ENCODE measurements at regions not wholly inside any gene's neighbourhood (a gene's known extent, or its start where the extent isn't known, plus 50 kb on each side); places are given as distances from the start of the nearest gene placed in this dataset.
"Not testable (repeated sequence)": the region's sequence is repeated elsewhere in the genome, so short reads cannot be mapped to it uniquely, and the experiment has no call there.

DNA sequence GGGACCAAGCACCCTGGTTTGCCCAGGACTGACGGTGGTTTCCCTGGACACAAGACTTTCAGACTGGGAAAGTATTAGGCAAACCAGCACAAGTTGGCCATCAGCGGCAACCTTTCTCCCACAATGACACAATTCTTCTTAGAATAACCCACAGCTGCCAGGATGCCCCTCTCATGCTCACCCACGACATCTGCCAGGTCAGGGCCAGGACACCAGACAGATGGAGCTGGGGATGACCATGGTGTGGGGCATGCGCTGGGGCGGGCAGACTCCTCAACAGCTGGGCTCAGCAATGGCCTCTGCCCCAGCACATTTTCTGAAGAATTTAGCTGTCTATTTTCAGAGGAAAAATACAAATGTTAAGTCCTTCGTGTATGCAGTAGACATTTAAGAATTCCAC is 226.4 kb downstream of the FNDC1 start:
- no peak for DNase-seq

DNA sequence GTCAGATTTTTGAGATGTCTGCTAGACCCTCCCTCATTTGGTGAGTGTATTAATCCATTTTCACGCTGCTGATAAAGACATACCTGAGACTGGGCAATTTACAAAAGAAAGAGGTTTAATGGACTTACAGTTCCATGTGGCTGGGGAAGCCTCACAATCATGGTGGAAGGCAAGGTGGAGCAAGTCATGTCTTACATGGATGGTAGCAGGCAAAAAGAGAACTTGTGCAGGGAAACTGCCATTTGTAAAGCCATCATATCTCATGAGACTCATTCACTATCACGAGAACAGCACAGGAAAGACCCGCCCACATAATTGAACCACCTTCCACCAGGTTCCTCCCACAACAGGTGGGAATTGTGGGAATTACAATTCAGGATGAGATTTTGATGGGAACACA is 223.5 kb downstream of the FNDC1 start:
- DNase-seq, result not testable (repeated sequence)

DNA sequence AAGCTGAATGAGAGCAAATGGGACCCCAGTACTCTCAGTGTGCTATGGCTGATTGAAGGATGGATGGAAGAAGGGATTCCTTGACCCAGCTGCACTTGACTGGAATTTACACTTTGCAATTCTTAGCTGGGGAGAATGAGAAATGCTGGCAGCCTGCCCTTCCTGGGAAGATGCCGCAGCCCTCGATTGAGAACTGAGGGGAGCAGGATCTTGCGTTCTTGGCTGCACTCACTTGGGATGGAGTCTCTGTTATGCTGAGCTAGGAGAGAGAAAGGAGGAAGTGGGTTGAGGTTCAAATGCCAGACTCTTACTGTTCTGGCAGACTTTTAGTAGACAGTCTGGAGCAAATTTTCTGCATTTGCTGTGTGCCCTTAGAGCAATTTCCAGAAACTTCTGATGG is 221.2 kb downstream of the FNDC1 start:
- DNase-seq, result peak; percentile 79

DNA sequence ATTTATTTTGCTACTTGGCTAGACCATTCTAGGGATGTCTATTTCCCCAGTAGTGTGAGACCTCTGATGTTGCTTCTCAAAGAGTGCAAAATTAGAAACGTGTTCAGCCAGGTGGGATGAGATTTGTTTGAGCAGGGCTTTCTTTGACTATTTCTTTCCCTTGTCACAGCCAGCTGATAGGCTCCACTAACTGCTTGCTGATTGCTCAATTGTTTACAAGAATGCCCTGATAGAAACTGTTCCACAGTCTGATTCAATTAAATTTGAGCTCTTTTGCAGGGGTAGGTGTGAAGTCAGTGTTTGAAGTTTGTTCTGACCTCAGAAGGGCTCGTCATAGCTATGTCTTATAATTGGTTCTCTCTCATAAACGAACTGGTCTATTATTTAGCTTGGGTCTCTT is 220.5 kb downstream of the FNDC1 start:
- DNase-seq, result no peak

DNA sequence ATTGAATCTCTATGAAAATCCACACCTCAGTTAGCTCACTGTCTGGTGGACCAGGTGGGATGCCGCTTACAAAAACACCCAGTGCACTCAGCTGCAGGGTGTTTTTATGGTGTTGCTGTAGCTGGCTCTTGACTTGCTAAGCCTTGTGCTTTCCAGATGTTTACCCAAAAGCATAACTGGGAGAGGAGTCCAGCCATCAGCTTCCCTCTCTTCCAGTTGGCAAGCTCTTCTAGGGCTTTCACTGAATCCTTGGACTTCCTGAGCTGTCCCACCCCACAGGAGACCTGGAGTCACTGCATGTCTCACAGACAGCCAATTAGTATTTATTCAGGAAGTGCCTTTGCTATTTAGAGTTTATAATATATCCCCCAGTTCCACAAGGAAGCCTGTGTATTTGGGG is 210.9 kb downstream of the FNDC1 start:
- DNase-seq, result no peak

DNA sequence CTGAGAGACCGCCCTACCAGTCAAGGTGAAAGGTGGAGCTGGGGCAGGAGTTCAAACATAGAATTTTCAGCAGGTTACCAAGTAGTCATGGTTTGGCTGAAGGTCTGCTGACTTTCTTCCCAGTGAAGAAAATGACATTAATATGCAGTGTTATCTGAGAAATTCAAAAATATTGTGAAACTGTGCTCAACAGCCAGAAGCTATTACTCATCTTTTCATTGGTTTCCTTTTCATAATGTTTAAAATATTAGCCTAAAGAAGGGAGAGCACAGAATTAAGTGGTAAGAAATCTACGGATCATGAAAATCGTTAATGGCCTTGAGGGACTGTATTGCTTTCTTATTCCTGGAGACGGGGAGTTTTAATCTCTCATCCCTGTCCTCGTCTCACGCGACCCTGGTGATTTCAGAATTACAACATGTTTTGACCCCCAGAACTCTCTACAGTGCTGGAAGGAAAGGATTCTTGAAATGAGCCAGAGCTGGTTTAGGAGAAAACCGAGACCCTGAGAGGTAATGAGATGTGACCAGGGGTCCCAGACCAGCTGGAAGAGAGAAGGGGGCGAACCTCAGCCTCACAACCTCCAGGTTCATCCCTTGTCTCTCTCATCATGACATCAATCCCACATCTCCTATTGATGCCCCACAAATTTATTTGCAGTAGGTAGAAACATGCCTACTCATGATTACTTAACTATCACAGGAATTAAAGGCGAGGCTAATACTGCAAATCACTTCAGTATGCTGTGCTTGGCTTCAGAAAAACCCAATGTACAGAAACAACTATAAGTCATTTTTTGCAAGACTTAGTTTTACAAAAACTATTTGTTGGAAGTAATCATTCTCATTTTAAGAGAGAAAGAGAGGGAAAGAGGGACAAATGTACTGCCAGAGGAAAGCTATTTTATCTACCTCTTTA is 209.5 kb downstream of the FNDC1 start:
- peak; percentile 57 for DNase-seq

DNA sequence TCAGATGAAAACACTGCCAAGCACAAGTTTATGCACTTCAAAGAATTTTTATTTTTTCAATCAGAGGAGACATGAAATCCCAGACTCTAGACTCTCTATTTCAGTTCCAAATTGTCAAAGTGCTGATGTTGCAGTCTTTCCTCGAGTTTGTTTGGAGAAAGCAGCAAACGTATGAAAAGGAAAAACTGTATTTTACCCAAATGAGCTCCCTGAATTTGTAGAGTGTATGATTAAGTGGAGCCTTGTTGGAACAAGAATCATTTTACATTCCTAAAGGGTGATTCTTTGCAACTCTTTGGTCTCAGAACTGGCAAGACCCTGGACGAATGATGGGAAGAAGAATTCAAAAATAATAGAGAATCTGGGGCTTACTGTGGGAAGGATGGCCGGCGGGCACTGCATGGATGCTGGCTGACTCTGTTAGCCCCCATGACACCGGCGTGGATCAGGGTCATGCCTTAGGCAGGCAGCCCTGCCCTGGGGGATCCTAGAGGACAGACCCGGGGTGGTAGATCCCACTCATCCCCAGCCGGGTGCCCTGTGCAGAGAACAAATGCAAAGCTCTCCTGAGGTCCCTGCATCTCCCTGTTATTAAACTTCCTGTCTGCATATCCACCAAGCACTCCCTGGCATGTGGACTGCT is 207.4 kb downstream of the FNDC1 start:
- peak; percentile 52 for DNase-seq

DNA sequence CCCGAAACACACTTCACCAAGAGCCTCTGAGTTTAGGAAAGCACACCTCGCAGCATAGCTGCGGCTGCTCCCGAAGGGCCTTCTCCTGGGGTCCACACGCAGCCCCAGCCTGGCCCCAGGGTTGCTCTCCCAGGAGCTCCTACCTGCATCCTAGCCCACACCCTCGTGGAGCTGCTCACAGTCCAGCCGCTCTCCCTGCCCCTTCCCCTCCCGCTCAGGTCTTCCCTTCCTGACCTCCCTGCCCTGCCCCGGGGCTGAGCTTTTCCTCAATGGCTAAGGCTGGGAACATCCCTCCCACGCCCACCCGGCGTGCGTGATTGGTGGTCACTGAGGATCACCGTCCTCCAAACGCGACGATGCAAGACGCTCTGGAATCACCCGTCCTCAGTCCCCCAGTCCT is 205.8 kb downstream of the FNDC1 start:
- no peak for DNase-seq

DNA sequence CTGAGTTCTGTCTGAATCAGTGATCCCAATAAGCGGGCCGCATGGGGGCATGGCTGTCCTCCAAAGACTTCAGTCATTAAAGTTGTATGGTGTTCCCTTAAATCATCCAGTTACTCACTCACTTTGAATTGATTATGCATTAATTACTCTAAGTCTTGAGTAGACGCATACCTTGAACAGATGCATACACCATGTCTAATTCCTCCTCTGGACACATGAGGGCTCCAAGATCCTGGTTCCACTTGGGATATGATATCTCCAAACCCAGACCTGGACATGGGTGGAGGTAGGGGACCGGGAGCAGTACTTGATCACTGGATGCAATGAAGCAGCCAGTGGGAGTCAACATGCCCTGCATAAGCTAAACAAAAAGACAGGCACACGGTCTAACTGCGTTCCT is 204.5 kb downstream of the FNDC1 start:
- DNase-seq, result no peak

DNA sequence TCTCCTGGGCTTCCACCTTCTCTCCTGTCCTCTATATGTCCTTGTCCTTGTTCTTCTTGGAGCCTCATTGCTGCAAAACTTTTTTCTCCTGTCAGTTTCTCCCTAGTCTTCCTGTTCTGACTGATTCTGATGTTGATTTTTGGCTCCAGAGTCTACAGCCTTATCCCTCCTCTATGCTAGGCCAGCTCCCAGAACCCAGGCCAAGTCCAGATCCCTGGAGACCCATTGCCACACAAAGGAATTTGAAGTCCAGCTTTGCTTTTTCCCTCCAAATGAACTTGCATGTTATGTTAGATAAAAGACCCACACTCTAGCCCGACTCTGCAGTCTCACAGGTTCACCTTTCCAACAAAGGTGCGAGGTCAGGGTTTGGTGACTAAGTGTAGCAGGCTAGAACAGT is 203.1 kb downstream of the FNDC1 start:
- DNase-seq, result no peak

DNA sequence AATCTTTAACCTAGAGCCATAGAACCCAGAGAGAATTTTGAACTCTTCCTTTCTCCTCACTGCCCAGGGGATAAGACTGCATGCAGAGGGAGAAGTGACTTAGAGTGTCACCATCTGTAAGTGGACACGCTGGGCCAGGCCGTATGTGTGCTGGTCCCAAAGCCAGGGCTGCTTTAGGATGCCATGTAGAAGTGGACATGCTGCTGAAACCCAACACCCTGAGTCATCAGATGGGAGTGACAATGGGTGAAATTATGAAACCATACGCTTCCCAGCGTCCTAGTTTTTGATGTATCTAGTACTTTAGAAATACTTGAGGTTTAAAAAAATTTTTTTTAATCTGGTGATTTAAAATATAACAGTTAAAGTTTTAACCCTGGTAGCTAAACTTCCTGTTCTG is 191.1 kb downstream of the FNDC1 start:
- DNase-seq, result peak; percentile 48

DNA sequence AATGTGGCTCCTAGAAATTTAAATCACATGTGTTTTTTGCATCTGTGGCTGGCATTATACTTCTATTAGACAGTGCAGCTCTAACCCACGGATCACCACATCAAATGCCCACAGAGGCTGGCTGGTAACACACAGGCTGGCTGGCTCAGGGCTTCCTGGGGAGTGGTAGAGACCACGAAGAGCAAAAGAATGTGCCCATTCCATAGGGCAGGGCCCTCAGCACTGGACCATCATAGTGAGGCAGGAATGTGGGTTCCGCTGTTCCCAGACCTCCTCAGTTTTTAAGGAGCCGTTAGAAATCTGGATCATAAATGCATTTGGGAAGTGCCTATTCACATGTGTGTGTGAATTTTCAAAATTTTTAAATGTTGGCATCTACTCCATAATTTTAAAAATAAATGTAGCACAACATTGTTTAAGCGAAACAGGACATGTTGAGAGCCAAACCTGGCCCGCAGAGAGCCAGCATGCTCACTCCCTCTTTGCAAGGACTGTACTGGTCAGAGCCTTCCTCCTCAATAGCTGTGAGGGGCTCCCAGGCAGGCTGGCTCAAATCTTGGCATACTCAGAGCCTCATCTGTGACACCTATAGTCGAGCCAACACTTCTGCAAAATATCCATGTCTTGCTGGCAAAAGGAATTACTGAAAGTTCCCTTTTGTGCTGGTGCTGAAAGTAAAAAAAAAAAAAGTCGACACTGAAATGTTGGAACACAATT is 190.5 kb downstream of the FNDC1 start:
- peak; percentile 72 for DNase-seq

DNA sequence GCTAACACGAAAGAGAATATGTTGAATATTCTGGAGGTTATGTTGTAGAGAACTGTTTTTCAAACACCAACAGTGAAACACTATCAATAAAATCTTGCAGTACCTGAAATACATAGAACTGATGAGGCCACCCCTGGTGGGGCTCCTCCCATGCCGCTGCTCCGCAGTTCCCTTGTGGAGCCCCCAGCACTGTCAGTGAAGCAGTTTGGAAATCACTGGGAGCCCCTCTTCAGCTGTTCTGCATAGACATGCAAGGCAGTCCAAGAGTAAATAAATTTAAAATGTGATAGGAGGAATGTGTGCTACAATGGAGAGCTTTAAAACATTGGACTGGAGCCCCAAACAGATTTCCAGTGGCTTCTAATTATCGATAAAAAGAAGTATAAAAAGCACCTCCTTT is 189.4 kb downstream of the FNDC1 start:
- no peak for DNase-seq

DNA sequence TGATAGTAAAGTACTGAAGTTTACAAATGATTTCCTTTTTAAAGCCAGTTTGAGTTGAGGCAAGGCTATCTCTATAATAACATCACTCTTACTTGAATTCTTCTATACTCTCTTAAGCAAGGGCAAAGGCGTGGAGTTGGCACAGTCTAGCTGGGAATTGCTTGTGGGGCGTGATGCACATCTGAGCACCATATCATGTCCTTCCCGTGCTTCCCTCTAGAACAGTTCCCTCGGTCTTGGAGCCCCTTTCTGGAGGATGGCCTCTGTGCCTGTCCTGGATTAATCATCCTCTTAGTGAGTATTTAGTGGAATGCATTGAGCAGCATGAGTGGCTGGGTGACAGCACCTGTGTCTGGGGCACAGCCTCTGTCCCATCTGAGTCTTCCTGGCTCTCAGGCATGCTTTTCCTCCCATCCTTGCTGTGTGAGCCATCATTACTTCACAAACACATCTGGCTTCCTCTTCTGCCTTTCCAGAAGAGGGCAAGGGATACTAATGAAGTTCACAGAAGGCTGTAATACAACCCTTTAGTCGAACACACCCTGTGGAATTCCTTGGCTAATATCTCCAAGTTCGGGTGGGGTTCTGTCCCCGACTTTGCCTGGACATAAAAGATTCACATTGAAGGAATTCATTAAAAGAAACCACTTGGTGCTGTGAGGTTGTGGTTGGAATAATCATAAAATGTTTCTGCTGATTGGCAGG is 188.2 kb downstream of the FNDC1 start:
- DNase-seq, result no peak

DNA sequence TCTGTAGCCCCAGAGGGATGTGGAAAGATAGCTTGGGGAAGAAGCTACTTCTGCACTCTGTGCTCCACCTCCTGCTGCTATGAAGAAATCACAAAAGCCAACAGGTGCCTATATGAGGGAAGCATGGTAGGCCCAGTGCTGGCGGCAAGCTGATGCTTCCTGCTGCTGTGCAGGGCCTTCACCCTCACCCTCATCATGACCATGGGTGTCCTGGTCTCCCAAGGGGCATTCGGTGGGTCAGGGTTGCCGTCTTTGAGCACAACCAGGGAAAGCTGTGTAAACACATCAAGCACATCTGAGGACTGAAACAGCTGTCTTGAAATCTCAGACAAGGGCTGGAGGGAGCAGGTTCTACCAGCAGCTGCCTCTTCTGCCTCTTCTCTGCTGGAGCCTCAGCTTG is 184.0 kb downstream of the FNDC1 start:
- no peak for DNase-seq

DNA sequence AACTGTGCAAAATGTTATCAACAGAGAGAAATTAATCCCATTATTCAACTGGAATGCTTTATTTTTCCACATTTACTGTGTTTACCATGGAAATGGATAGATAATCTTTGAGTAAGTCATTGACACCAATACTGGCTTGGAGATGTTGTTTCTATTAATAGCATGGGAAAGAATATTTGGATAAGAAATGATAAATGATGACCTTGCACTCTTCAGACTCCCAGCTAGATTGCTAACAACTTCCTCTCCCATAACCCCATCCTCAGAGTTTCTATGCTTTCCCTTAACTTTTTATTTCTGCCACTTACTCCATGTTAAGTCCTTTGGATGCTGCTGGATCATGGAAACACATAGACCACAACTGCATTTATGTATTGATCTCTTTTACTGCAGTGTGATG is 182.5 kb downstream of the FNDC1 start:
- DNase-seq, result no peak

DNA sequence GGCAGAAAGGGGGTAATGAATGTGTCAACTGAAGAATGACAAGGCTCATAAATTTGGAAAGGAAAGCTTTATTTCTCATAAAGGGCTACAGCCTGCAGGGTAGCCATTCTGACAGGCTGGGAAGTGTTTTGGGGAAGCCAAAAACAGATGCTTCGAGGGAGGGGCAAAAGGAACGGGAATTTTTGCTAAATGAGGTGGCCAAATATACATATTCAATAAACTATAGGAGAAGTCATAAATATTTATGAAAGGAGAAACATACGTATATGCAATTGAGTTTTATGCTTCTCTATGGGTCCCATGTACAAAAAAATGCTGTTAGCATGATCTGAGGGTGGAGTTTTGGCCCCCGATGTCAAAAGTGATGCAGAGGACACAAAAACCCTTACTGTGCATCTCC is 180.7 kb downstream of the FNDC1 start:
- DNase-seq, result no peak

DNA sequence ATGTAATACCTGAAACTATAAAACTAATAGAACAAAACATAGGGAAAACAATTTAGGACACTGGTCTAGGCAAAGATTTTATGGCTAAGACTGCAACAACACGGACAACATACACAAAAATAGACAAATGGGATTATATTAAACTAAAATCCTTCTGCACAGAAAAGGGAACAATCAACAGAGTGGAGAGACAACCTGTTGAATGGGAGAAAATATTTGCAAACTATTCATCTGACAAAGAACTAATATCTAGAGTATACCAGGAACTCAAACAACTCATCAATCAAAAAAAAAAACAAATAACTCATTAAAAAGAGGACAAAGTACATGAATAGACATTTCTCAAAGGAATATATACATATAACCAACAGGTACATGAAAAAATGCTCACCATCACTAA is 174.5 kb downstream of the FNDC1 start:
- no peak for DNase-seq

DNA sequence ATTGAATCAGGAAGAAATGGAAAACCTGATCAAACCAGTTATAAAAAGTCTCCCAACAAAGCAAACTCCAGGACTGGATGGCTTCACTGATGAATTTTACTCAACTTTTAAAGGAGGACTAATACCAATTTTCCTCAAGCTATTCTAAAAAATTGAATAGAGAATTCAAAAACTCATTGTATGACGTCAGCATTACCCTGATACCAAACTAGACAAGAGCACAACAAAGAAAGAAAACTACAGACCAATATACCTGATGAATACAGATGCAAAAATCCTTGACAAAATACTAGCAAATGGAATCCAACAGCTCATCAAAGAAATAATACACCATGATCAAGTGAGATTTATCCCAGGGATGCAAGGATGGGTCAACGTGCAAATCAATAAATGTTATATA is 172.9 kb downstream of the FNDC1 start:
- no peak for DNase-seq

DNA sequence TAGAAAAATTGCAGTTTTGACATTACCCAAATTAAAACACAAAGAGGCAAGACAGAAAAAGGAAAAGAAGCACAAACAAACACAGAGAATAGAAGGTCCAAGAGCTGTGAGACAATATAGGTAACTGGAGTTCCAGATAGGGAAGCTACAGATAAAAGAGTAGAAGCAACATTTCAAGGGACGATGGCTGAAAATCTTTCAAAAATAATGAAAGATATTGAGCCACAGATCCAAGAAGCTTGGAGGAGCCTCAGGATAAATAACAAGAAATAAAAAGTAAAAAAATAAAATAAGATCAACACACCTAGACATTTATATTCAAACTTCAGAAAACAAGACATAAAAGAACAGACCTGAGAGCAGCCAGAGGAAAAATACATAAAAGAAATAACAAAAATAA is 164.9 kb downstream of the FNDC1 start:
- DNase-seq, result no peak

DNA sequence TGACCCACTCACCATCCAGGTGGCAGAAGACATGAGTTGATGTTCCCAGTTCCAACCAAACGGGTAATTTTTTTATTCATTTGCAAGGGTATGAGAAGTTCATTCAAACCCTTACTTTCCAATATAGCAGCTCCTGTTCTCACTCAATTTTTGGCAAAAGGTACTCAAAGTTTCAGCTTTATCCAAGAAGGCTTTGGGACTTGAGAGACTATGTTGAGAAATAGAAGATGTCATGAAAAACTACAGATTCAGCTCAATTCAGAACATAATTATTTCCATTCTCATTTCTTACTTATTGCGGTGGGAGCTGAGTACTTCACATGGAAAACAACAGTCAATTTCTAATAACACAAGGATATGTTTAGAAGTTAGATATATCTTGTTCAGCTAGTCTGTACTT is 162.3 kb downstream of the FNDC1 start:
- DNase-seq, result no peak

DNA sequence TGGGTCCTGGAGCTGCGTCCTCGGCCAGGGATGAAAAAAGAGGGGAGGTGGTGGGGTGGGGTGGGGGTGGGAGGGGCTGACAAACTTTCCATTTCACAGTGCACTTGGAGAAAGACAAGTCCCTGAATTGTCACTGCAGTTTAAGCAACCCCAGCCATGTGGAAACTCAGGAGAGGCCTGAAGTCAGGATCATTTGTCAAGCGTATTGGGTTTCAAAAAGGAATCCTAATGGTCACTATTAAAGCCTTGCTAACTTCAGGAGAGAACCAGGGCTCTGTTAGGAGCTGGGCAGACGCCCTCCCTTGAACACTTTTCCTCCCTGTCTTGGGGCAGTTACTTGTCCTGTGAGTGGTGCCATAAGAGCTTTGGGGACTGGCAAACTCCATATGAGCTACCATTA is 159.9 kb downstream of the FNDC1 start:
- no peak for DNase-seq

DNA sequence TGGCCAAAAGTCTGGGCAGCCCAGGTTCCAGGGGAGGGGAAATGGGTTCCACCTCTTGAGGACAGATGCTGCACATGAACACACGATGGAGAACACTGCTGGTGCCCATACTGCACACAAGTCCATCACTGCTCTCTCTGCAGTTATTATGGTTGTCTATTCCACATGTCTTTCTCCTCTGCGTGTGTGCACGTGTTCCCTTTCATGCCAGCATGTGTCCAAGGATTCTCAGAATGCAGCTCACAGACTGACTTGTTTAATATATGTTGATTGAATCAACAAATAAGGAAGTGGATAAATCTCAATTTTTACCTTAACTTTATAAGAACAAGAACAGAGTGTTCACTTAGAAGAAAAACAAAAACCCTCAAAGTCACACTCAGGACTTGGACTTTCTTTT is 158.9 kb downstream of the FNDC1 start:
- no peak for DNase-seq
